Right lobe of liver (tissue), 4 donors: ENCODE measurements at regions not wholly inside any gene's neighbourhood (a gene's known extent, or its start where the extent isn't known, plus 50 kb on each side); places are given as distances from the start of the nearest gene placed in this dataset.

ENCODE experiments used
- CTCF ChIP-seq, 4 donors: fragments of 200-600 bp in 3 of 4; fragments of 450-650 bp in 1 of 4; IDR thresholded peaks; one replicate each; pipeline versions ENCODE4 v1.5.1 to v1.8.0; 2016 to 2022; ENCODE audit warnings: antibody characterized with exemption in 4 of 4, mild to moderate bottlenecking in 2 of 4
- POLR2A ChIP-seq: fragments of 450-650 bp; IDR thresholded peaks from one replicate; pipeline ENCODE4 v1.6.1; 2017; ENCODE audit warnings: antibody characterized with exemption, mild to moderate bottlenecking
- donor health status: DM: no; HTN: no; CAD: no.
- donor health status: DM: no; HTN: no; CAD: no.
- donor health status: DM: no; HTN: yes; CAD: no.

- TF ChIP-seq CTCF (IDR thresholded peaks at IDR 0.05) (no peak), POLR2A (no peak)
Measured at GRCh38 chr14:46582826-46583225, 68.8 kb downstream of the RPL10L start.
